Activated naive CD4-positive, alpha-beta T cell treated with anti-CD3 and anti-CD28 coated beads, Interleukin-2, amount 10 ng/mL, durations not matched to agents 7 days and 5 days (primary cell): ENCODE measurements at regions not wholly inside any gene's neighbourhood (a gene's known extent, or its start where the extent isn't known, plus 50 kb on each side); places are given as distances from the start of the nearest gene placed in this dataset.
"Not testable (repeated sequence)": the region's sequence is repeated elsewhere in the genome, so short reads cannot be mapped to it uniquely, and the experiment has no call there.

Experiments used
- CTCF ChIA-PET: fragments of 350-600 bp; sonication (Branson Sonifier 250); formaldehyde crosslinking; loops from one replicate; lab custom pipeline; 2021; ENCODE audit warnings: antibody characterized with exemption; lab: Charles Lee
- DNase-seq: peaks from one replicate; pipeline ENCODE4 v3.0.0-alpha.2; 2020
- H3K27ac Mint-ChIP-seq: one replicate; pipeline ENCODE4 v1.8.0; 2021; ENCODE audit warnings: mild to moderate bottlenecking, moderate library complexity, mixed read lengths
- H3K27me3 Mint-ChIP-seq: one replicate; pipeline ENCODE4 v1.8.0; 2021; ENCODE audit warnings: mild to moderate bottlenecking, mixed read lengths
- H3K36me3 Mint-ChIP-seq: one replicate; pipeline ENCODE4 v1.8.0; 2021; ENCODE audit warnings: mixed read lengths
- H3K4me1 Mint-ChIP-seq: one replicate; pipeline ENCODE4 v1.8.0; 2021; ENCODE audit warnings: mixed read lengths
- H3K4me3 Mint-ChIP-seq: one replicate; pipeline ENCODE4 v1.8.0; 2021; ENCODE audit warnings: mild to moderate bottlenecking, moderate library complexity, mixed read lengths
- H3K9me3 Mint-ChIP-seq: one replicate; pipeline ENCODE4 v1.8.0; 2021; ENCODE audit warnings: mixed read lengths

DNA sequence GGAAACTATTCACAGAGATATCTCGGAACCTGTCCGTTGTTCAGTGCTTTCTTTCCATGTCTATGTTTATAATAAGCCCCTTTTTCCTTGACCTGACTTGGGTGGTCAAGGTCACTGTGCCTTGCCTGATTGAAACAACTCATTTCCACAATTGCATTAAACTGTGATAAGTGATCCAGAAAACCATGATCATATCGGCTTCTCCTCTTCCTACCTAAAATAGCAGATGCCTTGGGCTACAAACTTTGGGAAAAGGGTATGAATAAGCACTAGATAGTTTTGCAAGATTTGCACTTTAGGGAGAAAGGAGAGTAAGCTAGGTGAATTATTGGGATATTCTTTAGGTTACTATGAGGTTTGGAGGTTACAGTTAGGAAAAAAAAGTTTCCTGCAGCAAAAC is 115.2 kb downstream of the KBTBD2 start:
- H3K4me3 Mint-ChIP-seq, H3K27me3 Mint-ChIP-seq, H3K36me3 Mint-ChIP-seq, H3K4me1 Mint-ChIP-seq, CTCF ChIA-PET, H3K27ac Mint-ChIP-seq, H3K9me3 Mint-ChIP-seq, DNase-seq: not testable (repeated sequence)

DNA sequence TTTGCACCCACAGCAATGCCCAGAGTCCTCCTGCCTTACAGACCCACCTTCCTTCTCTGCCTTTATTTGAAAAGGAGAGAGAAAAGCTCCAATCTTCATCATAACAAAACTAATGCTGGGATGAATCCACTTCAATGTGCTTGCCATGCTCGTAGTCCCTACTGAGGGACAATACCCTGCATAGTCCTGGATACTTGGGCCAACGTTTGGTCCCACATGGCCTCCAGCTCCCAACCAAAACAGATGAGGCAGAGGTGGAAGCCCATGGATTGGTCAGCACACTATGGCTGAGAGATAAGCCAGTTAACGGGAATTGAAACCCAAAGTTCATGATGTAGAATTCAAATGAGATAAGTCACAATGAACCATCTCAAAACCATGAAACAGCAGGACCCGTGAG is 115.8 kb downstream of the KBTBD2 start:
- DNase-seq, H3K4me1 Mint-ChIP-seq, H3K4me3 Mint-ChIP-seq, H3K27me3 Mint-ChIP-seq, H3K9me3 Mint-ChIP-seq, H3K36me3 Mint-ChIP-seq, H3K27ac Mint-ChIP-seq, CTCF ChIA-PET: not testable (repeated sequence)

DNA sequence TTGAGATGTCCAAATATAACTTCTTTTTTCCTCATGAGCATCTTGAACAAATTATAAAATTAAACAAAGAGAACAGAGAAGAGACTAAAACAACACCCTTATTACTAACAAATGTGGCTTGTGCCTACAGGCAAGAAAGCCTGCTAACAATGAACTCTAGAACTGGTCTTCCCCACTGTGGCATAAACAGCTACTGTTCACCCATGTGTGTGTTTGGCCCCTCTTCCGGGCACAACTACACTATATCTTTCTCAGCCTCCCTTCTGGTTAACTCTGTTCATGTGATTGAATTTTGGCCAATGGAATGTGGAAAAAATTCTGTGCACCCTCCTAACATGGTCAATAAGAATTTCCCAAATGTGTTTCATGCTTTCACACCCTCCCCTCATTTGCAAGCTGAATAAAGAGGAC is 117.0 kb downstream of the KBTBD2 start:
- H3K27me3 Mint-ChIP-seq, result peaks cover 7% of the 10 kb centered on the region
- H3K4me3 Mint-ChIP-seq, result no peak overlapping the region
- CTCF ChIA-PET, result no interaction called here

DNA sequence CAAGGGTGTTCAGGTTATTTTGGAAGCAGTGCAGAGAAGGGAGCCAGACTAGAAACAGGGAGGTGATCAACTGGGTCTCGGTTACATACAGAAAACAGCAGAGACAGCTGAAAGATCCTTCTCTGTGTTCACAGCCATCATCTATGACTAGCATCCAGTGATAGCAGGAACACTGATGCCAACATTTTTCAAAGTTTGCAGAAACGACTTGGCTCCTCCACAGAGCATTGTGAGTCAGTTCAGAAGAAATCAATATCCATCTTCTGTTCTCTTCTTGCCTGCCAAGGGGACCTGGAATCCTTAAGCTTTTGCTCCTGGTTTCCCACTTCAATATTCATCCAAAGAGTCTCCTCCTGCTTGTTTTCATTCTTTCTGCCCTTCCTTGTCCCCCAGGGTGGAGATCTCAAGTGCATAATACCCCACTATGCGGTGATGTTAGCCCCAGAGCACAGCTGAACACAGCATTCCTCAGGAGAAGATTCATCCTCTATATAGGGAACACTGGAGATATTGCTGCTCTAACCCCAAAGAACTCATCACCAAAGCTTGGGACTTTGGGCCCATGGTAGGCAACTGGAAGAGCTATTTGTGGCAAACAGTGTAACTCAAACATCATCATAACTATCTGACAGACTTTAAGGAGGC is 122.6 kb downstream of the KBTBD2 start:
- H3K27ac Mint-ChIP-seq, H3K36me3 Mint-ChIP-seq, CTCF ChIA-PET, H3K4me3 Mint-ChIP-seq, H3K4me1 Mint-ChIP-seq, DNase-seq, H3K9me3 Mint-ChIP-seq: not testable (repeated sequence)
- H3K27me3 Mint-ChIP-seq, result peaks cover 26% of the 10 kb centered on the region

More for the DNA sequence above, 117.0 kb downstream of the KBTBD2 start:
- H3K27ac Mint-ChIP-seq, result no peak overlapping the region
- no peaks in the 10 kb centered on the region for H3K36me3 Mint-ChIP-seq
- no peaks in the 10 kb centered on the region for H3K9me3 Mint-ChIP-seq
- no peak for DNase-seq
- H3K4me1 Mint-ChIP-seq, result no peaks in the 10 kb centered on the region

DNA sequence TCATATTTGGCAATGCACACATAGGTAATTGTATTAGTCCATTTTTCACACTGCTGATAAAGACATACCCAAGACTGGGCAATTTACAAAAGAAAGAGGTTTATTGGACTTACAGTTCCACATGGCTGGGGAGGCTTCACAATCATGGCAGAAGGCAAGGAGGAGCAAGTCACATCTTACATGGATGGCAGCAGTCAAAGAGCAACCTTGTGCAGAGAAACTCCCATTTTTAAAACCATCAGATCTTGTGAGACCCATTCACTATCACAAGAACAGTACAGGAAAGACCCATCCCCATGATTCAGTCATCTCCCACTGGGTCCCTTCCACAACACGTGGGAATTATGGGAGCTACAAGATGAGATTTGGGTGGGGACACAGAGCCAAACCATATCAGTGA is 123.2 kb downstream of the KBTBD2 start:
- H3K27ac Mint-ChIP-seq, H3K9me3 Mint-ChIP-seq, H3K36me3 Mint-ChIP-seq, DNase-seq, CTCF ChIA-PET, H3K4me1 Mint-ChIP-seq, H3K4me3 Mint-ChIP-seq: not testable (repeated sequence)
- H3K27me3 Mint-ChIP-seq, result peaks cover 32% of the 10 kb centered on the region

DNA sequence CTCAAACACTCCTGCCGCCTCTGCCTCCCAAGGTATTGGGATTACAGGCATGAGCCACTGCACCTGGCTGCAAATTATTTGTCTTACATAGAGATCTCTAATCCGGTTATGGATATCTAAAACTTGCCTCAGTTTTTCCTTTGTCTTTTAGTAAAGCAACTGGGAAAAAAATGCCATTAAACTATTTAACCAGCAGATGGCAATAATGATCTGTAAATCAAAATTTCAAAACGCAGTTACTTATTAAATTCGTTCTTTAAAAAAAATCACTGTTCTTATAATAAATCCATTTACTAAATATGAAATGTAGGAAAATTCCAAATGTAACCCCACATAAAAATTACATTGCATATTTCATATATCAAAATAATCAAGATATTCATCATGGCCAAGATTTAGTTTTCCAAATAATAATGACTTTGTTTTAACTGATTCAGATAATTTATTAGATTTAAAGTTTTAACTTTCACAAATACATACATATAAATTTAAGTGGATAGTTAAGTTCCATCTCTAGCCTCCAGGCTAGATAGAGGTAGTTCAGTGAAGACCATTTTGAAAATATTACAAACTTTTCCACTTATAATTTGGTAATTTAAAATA is 125.8 kb downstream of the KBTBD2 start:
- not testable (repeated sequence) for H3K4me3 Mint-ChIP-seq, H3K9me3 Mint-ChIP-seq, H3K4me1 Mint-ChIP-seq, DNase-seq, H3K27ac Mint-ChIP-seq, H3K36me3 Mint-ChIP-seq
- H3K27me3 Mint-ChIP-seq, result peaks cover 50% of the 10 kb centered on the region
- CTCF ChIA-PET, result interaction anchor here (0.6 to 1.5 kb wide), 5 partner anchors 81 to 342 kb away, joined by 3 to 7 read pairs (median 3); no protein-coding TSS in a partner anchor

DNA sequence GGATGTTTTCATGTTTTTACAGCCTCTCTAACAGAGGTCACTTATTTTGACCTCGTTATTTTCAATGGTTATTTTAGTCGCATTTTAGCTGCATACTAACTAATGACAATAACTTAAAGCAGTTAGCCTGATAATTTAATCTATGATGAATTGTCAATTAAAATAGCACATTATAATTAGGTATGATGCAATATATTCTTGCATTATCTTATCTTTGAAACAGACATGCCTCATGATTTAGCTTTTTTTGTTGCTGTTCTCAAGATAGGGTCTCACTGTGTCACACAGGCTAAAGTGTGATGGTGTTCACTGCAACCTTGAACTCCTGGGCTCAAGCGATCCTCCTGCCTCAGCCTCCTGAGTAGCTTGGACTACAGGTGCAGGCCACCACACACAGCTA is 126.4 kb downstream of the KBTBD2 start:
- H3K4me3 Mint-ChIP-seq, result no peak overlapping the region
- peaks cover 52% of the 10 kb centered on the region for H3K27me3 Mint-ChIP-seq
- peaks cover 8% of the 10 kb centered on the region for H3K4me1 Mint-ChIP-seq
- DNase-seq, result no peak
- CTCF ChIA-PET, result interaction anchor here (0.8 kb wide), 2 partner anchors 82 to 343 kb away, joined by 3 to 7 read pairs; no protein-coding TSS in a partner anchor
- no peak overlapping the region for H3K27ac Mint-ChIP-seq
- H3K36me3 Mint-ChIP-seq, result no peaks in the 10 kb centered on the region
- H3K9me3 Mint-ChIP-seq, result peaks cover 5% of the 10 kb centered on the region

DNA sequence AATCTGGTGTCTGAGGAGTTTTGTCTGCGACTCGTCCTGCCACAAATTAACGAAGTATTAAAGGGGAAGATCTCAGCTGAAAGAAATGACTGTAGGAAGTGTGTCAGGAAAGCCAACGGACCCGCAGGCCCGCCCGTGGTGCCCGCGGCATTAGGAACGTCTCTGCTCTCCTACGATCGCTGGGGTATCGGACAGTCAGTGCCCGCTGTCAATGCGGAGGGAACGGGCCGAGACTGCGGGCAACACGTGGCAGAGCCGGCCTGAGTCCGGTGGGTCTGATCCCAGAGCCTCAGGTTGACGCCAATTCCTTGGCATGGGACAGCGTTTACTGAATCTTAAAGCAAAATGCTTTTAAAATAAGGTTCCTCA is 128.7 kb downstream of the KBTBD2 start:
- Mint-ChIP-seq H3K4me1 (peaks cover 8% of the 10 kb centered on the region), H3K27me3 (peaks cover 57% of the 10 kb centered on the region), H3K4me3 (no peak overlapping the region), H3K36me3 (no peaks in the 10 kb centered on the region), H3K27ac (no peak overlapping the region), H3K9me3 (no peaks in the 10 kb centered on the region)
- CTCF ChIA-PET, result no interaction called here
- DNase-seq, result no peak

DNA sequence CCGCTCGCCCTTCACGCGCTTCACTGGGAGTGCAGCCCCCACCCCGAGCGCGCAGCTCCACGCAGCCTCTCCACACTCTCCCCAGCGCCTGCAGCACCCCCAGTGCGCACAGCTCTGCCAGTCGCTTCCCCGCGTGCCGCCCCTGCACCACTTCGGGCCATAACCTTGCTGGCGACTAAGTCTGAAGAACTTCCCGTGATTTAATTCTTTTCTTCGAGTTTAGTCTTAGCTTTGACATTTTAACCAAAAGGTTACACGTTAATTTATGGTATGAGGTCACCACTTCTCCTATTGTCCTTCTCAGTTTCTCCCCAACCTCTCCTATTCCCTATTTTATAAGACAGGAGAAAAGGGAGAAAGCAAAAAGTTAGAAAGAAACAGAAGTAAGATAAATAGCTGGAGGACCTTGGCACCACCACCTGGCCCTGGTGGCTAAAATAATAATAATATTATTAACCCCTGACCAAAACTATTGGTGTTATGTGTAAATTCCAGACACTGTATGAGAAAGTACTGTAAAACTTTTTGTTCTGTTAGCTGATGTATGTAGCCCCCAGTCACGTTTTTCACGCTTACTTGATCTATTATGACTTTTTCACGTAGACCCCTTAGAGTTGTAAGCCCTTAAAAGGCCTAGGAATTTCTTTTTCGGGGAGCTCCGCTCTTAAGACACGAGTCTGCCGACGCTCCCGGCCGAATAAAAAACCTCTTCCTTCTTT is 129.2 kb downstream of the KBTBD2 start:
- DNase-seq, H3K9me3 Mint-ChIP-seq, H3K4me1 Mint-ChIP-seq, H3K27ac Mint-ChIP-seq, H3K4me3 Mint-ChIP-seq, H3K36me3 Mint-ChIP-seq: not testable (repeated sequence)
- CTCF ChIA-PET, result interaction anchor here (1.3 kb wide), 1 partner anchor 69 kb away, joined by 3 read pairs; no protein-coding TSS in a partner anchor
- peaks cover 56% of the 10 kb centered on the region for H3K27me3 Mint-ChIP-seq

DNA sequence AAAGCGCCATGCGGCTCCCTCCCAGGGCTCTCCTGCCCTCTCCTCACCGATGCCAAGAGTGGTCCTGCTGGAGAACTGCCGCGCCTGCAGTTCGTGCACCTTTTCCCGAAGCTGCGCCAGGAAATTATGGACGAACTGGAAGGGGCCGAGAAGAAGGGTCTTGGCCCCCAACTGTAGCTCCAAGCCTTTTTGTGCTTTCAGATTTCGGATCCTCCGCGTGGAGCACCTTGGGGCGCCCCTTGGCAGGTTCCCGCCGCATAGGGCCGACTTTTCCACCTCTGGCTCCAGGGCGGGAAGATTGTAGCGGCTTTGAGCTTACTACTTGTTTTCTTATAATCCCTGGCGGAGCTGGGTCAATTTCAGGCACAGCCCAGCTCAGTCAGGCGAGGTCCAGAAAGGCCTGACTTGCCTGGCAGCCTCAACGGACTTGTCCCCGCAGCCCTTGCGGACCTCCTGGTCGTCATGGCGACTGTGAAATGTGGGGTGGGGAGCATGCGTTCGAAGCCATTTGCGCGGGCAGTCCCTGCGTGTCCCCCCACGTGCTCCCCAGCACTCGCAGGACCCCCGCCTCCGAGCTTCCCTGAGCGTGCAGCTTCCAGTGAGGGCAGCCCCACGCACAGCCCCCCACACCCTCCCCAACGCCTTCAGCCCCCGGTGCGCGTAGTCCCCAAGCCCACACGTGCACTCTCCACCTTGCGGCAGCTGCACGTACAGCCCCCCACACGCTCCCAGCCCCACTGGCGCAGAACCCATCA is 129.9 kb downstream of the KBTBD2 start:
- no peak overlapping the region for H3K4me3 Mint-ChIP-seq
- DNase-seq, result no peak

DNA sequence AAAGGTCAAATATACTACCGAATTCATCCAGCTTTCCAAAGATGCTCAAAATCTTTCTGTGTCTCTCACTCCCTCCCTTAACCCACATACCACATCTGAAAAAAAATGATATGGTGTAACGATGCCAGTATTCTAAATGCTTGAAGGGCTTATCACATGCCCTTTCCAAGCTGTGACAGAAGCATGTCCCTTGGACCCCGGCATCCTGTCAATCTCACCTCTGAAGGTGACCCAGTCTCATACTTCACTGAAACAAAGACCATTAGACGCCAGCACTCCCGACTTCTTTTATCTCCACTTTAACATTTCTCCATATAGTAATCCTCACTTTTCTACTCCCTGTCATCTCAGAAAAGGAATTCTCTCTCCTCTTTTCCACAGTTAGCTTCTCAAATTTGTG is 130.8 kb downstream of the KBTBD2 start:
- DNase-seq, H3K27ac Mint-ChIP-seq, H3K4me1 Mint-ChIP-seq, H3K36me3 Mint-ChIP-seq, H3K4me3 Mint-ChIP-seq, CTCF ChIA-PET, H3K9me3 Mint-ChIP-seq: not testable (repeated sequence)
- peaks cover 51% of the 10 kb centered on the region for H3K27me3 Mint-ChIP-seq

More for the DNA sequence above, 129.9 kb downstream of the KBTBD2 start:
- Mint-ChIP-seq H3K36me3 (no peaks in the 10 kb centered on the region), H3K27me3 (peaks cover 51% of the 10 kb centered on the region), H3K9me3 (no peaks in the 10 kb centered on the region), H3K27ac (no peak overlapping the region), H3K4me1 (peaks cover 8% of the 10 kb centered on the region)
- CTCF ChIA-PET, result interaction anchor here (1.3 kb wide), 1 partner anchor 69 kb away, joined by 3 read pairs; no protein-coding TSS in a partner anchor

DNA sequence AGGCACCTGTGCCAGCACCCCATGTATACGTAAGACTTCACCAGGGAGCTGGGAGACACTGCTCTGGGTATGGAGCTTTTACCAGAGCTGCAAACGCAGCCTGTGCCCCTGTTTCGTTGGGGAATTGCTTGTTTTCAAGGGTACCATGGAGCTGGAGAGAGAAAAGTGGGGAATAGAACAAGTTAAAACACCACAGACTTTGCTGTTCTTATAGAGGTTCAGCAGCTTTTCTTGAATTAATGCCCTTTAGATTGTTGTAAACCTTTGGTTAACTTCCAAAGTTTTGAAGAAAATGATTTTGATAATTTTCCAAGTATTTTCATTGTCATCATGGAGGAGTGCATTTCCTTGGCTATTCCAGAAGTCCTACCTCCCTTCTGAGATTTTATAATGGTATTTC is 131.7 kb downstream of the KBTBD2 start:
- CTCF ChIA-PET, H3K27ac Mint-ChIP-seq, DNase-seq, H3K4me3 Mint-ChIP-seq, H3K36me3 Mint-ChIP-seq, H3K4me1 Mint-ChIP-seq, H3K9me3 Mint-ChIP-seq: not testable (repeated sequence)
- peaks cover 47% of the 10 kb centered on the region for H3K27me3 Mint-ChIP-seq

DNA sequence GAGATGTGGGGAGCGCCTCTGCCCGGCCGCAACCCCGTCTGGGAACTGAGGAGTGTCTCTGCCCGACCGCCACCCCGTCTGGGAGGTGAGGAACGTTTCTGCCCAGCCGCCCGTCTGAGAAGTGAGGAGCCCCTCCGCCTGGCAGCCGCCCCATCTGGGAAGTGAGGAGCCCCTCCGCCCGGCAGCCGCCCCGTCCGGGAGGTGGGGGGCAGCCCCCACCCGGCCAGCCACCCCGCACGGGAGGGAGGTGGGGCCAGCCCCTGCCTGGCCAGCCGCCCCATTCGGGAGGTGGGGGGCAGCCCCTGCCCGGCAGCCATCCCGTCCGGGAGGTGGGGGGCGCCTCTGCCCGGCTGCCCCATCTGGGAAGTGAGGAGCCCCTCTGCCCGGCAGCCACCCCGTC is 137.7 kb downstream of the KBTBD2 start:
- H3K4me3 Mint-ChIP-seq, CTCF ChIA-PET: not testable (repeated sequence)

DNA sequence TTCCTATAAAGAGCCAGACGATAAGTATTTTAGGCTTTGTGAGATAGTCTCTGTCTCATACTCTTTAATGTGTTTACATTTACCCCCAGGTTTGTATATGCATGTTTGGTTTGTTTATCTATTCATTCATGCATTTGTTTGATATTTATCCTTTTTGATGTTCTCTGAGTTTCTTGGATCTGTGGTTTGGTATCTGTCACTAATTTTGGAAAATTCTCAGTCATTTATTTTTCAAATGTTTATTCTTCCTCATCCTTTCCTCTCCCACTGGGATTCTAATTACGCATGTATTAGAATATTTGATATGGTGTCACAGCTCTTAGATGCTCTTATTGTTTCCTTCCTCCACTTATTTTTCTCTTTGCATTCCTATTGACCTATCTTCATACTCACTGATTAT is 143.2 kb downstream of the KBTBD2 start:
- CTCF ChIA-PET, H3K27ac Mint-ChIP-seq, DNase-seq, H3K4me1 Mint-ChIP-seq, H3K9me3 Mint-ChIP-seq, H3K36me3 Mint-ChIP-seq, H3K4me3 Mint-ChIP-seq: not testable (repeated sequence)
- H3K27me3 Mint-ChIP-seq, result peaks cover 14% of the 10 kb centered on the region

More for the DNA sequence above, 137.7 kb downstream of the KBTBD2 start:
- not testable (repeated sequence) for H3K36me3 Mint-ChIP-seq, H3K4me1 Mint-ChIP-seq, H3K9me3 Mint-ChIP-seq, DNase-seq, H3K27ac Mint-ChIP-seq
- peaks cover 17% of the 10 kb centered on the region for H3K27me3 Mint-ChIP-seq
